AG09309 (cell line): ENCODE measurements at regions not wholly inside any gene's neighbourhood (a gene's known extent, or its start where the extent isn't known, plus 50 kb on each side); places are given as distances from the start of the nearest gene placed in this dataset.

Experiments used
- DNase-seq: peaks from one replicate; pipeline ENCODE4 v3.0.0-alpha.2; 2010; ENCODE audit warnings: low read depth
- H3K4me3 ChIP-seq: 2 replicates; pipeline ENCODE4 v1.5.1; 2011; ENCODE audit warnings: mild to moderate bottlenecking, low read depth, low read length, moderate library complexity; ENCODE audit not compliant: control insufficient read depth
- CTCF ChIP-seq: IDR thresholded peaks from 2 replicates; pipeline ENCODE4 v1.5.1; 2011; ENCODE audit warnings: mild to moderate bottlenecking, low read depth, low read length, inconsistent platforms; ENCODE audit not compliant: insufficient read depth, control insufficient read depth; ENCODE audit errors: missing control alignments

DNA sequence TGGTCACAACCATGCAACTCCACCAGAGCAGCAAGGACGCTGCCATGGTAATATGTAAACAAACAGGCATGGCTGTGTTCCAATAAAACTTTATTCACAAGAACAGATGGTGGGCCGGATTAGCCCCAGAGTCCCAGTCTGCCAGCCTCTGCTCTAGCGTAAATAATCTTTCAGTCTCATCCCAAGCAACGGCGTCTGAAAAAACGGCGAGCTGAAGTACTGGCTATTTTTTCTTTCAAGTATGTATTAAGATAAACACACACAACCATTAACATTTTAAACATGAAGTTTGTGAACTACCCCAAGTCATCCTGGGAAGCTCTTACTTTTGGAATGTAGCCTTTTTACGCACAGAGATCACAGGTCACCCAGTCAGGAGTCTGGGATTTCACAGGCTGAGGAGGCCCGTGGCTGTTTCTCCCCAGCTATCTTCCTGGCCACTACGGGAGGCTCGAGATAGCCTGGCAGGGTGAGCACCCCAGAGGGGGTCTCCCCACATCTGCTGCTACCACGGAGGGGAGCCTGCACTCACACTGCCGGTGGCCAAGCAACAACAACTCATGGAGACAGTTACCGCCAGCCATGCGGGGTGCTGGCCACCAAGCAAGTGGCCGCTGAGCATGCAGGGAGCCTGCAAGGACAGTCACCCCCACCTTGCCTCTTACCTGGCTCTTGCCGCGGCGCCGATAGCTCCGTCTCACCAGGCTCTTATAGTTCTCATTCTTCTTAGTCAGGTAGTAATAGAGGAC is 124.6 kb downstream of the RFLNA start:
- no peak overlapping the region for H3K4me3 ChIP-seq
- no peak for DNase-seq
- TF ChIP-seq CTCF: no peak

GRCh38 chr12:124418791-124419190 is 123.9 kb downstream of the RFLNA start:
- no peak overlapping the region for H3K4me3 ChIP-seq
- TF ChIP-seq CTCF: no peak
- no peak for DNase-seq

- TF ChIP-seq CTCF: no peak
- H3K4me3 ChIP-seq: no peak overlapping the region
- DNase-seq: no peak
Observed at GRCh38 chr12:124418156-124418555, 123.3 kb downstream of the RFLNA start.

GRCh38 chr12:124416516-124417395 is 121.9 kb downstream of the RFLNA start:
- DNase-seq: no peak
- no peak overlapping the region for H3K4me3 ChIP-seq
- TF ChIP-seq CTCF: no peak

- DNase-seq: no peak
- no peak overlapping the region for H3K4me3 ChIP-seq
- no peak for TF ChIP-seq CTCF
Observed at GRCh38 chr12:124415064-124415463, 120.2 kb downstream of the RFLNA start.

- no peak for TF ChIP-seq CTCF
- no peak overlapping the region for H3K4me3 ChIP-seq
Observed at GRCh38 chr12:124413915-124414314, 119.0 kb downstream of the RFLNA start.

More at GRCh38 chr12:124413915-124414314, 119.0 kb downstream of the RFLNA start:
- no peak for DNase-seq
